NCI-H1417 (cell line): ENCODE measurements at regions not wholly inside any gene's neighbourhood (a gene's known extent, or its start where the extent isn't known, plus 50 kb on each side); places are given as distances from the start of the nearest gene placed in this dataset.

Experiments used
- DNase-seq, 3 experiments: peaks; one replicate each; lab custom pipeline; 2025; lab: John Stamatoyannopoulos, UW

GRCh38 chr2:239865059-239865639 is 160.0 kb downstream of the NDUFA10 start:
- DNase-seq: no peak

- no peak for DNase-seq
Measured at GRCh38 chr2:239864247-239865058, 160.7 kb downstream of the NDUFA10 start.

- DNase-seq: no peak
Measured at GRCh38 chr2:239862613-239863012, 162.5 kb downstream of the NDUFA10 start.

- peak in 2 of 3 experiments; percentile 7 to 19 for DNase-seq
Measured at GRCh38 chr2:239858179-239858578, 167.0 kb downstream of the NDUFA10 start.

GRCh38 chr2:239857591-239857990 is 167.6 kb downstream of the NDUFA10 start:
- no peak for DNase-seq

- no peak for DNase-seq
Measured at GRCh38 chr2:239856620-239857285, 168.4 kb downstream of the NDUFA10 start.

- DNase-seq: no peak
Measured at GRCh38 chr2:239855863-239856587, 169.1 kb downstream of the NDUFA10 start.

- no peak for DNase-seq
Measured at GRCh38 chr2:239854596-239854995, 170.5 kb downstream of the NDUFA10 start.

GRCh38 chr2:239853706-239854327 is 171.3 kb downstream of the NDUFA10 start:
- no peak for DNase-seq

- no peak for DNase-seq
Measured at GRCh38 chr2:239853121-239853520, 172.0 kb downstream of the NDUFA10 start.

GRCh38 chr2:239852272-239852671 is 172.9 kb downstream of the NDUFA10 start:
- DNase-seq: no peak

- no peak for DNase-seq
Measured at GRCh38 chr2:239846789-239847676, 178.1 kb downstream of the NDUFA10 start.

- no peak for DNase-seq
Measured at GRCh38 chr2:239845968-239846367, 179.2 kb downstream of the NDUFA10 start.

GRCh38 chr2:239839306-239839705 is 185.8 kb downstream of the NDUFA10 start:
- DNase-seq: no peak

GRCh38 chr2:239836021-239836765 is 188.9 kb downstream of the NDUFA10 start:
- no peak for DNase-seq

GRCh38 chr2:239835056-239835455 is 190.1 kb downstream of the NDUFA10 start:
- no peak for DNase-seq

- DNase-seq: no peak
Measured at GRCh38 chr2:239834143-239834542, 191.0 kb downstream of the NDUFA10 start.

- no peak for DNase-seq
Measured at GRCh38 chr2:239833269-239834109, 191.7 kb downstream of the NDUFA10 start.
